Myocyte (in vitro differentiated cells): ENCODE measurements at regions not wholly inside any gene's neighbourhood (a gene's known extent, or its start where the extent isn't known, plus 50 kb on each side); places are given as distances from the start of the nearest gene placed in this dataset.

Experiments used
- DNase-seq: peaks from one replicate; pipeline ENCODE4 v3.0.0-alpha.2; 2012; ENCODE audit warnings: low read depth

DNA sequence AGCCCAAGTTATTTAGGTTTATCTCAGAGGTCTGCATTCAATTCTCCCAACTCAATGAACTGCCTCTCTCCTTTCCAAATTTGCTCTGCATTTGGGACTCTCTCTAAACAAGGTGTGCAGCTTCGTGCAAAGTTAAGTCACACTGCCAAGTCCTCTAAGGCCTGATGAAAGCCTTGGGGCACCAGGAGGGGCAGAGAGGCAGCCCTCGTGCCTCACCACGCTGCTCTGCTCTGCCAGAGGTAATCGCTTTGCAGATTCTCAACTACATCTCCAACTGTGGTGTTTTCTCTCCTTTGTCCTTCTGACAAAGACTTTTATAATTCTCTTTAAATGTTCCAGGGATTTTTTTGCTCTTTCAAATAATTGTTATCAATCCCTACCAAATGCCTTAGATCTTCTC lies 283.0 kb downstream of the MEIS1 start:
- no peak for DNase-seq

DNA sequence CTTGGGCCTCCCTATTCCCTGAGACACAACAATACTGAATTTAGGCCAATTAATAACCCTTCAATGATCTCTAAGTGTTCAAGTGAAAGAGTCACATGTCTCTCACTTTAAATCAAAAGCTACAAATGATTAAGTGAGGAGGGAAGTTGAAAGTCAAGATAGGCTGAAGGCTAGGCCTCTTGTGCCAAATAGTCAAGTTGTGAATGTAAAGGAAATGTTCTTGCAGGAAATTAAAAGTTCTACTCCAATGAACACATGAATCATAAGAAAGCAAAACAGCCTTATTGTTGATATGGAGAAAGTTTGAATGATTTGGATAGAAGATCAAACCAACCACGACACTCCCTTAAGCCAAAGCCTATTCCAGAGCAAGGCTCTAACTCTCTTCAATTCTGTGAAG lies 286.9 kb downstream of the MEIS1 start:
- no peak for DNase-seq

DNA sequence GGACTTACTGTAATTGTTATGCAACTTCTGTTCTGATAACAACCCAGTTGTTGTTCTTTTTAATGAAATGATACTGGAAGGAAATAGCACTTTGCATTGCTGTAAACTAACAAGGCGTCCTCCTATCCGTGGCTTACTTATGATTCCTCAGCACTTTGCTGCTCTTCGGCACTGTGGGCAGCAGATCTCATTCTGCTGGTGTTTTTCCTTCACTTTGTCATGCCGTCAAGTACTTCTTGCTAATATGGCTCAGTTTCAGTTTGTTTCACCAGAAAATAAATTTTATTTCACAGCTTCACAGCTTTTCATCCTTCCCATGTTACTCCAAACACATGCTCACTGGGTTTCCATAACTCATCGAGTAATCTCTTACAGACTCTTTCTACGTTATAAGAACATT lies 289.3 kb downstream of the MEIS1 start:
- no peak for DNase-seq

DNA sequence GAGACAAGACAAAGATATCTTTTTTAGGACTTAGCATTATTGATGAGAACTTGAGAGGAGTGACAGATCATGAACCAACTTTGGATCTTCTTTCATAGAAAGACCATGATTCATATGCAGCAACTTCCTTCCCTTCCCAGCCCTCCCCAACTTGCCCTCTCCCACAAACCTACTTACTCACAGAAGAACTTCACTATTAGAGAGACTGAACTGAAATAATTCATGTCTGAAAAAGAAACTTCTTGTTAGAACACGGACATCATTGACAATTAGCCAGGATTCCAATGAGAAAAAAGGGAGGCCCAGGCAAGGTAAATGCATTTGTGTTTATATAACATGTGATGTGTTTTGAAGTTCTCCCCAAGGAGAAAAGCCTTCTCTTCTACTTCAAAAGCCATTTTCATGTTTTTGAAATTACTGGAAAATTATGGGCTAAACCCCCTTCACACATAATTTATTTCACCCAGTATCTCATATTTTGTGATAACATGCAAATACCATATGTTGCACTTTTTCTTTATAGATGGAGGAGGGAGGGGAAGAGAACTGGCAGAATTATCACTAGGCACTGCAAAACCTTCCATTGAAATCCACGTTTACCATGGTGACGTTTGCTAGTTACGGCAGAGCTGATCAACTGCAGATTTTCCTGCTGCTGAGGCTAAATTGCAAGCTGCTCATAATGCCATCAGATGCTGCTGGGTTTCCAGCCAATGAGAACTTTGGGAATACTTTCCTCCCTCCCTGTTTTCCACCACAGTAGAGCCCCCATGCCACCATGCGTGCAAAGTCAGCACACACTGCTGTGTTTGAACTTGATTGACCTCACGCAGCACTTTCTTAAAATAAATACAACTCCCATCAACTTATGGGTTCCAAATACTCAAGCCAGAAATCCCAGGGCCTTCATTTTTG lies 294.7 kb downstream of the MEIS1 start:
- DNase-seq, result no peak

DNA sequence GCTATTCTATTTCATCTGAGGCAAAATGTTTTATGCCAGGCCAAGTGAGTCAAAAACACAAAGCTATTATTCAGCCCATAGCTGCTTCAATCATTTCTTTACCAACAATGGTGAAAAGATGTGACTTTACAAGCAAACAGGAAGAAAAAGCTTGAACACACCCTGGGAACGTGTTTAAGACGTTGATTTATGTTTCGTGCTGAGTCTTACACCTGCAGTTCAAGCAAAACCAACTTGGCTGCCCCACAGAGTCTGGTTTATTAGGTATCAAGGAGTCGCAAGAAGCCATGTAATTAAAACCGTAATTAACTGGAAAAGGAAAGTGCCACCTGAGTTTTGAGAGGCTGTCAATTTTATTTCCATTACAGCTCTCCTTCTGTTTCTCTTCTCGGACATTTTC lies 295.5 kb downstream of the MEIS1 start:
- no peak for DNase-seq

DNA sequence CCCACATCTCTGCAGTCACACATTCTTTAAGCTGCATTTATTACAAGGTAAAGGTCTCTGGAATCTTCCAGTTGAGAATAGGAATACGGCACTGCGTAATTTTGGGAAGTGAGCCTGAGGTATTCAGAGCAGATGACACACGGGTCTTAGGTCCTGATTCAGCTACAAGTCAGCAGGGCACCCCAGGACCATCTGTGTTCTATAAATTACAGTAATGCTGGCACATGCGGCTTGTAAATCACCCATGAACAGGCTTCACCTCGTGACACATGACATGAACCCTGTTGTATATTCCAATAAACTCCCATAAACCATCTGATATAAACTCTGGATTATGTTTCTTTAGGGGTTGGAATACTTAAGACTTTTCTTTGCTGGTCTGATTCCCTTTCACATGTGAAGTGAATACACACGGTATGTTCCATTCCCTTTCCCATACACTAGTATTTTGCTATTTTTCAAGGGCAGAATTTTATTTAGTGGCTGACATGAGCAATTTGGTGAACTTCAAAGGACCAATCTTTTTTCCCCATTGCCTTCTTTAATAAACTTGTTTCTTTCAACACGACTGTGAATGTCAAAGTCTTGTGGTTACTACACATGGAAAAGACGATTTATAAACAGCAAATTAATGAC lies 298.6 kb downstream of the MEIS1 start:
- DNase-seq, result peak; percentile 64

DNA sequence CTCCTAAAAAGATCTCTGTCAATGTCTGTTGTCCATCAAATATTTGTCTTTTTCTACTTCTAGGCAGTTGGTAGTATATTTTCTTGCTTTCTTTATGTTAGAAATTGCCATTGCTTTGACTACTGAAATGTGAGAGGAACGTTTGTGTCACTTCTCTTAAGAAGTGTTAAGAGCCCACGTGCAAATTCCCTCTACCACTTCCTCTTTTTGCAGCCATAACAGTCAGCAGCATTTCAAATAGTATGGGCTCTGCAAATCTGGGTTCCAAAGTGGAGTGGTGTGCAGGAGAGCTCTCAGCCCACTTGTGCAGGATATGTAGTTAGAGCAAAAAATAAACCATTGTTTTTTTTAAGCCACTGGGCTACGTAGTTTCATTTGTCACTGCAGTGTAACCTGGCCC lies 314.0 kb downstream of the MEIS1 start:
- no peak for DNase-seq

DNA sequence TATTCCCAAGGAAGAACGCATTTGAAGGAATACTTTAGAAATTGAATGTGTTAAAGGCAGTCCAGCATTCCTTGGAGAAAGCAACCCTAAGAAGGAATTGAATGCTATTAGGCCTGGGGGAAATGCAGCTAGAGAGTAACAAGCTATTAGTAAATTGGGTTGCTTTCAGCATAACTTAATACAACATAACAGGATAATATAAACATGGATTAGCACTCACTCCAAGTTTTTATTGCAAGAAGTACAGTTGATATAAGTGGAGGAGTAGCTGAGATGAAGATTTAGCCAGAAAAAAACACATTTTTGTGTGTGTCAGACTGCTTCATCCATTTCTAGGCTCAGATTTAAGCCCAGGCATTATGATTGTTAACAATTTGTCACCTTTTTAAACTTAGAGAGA lies 314.6 kb downstream of the MEIS1 start:
- DNase-seq, result no peak

DNA sequence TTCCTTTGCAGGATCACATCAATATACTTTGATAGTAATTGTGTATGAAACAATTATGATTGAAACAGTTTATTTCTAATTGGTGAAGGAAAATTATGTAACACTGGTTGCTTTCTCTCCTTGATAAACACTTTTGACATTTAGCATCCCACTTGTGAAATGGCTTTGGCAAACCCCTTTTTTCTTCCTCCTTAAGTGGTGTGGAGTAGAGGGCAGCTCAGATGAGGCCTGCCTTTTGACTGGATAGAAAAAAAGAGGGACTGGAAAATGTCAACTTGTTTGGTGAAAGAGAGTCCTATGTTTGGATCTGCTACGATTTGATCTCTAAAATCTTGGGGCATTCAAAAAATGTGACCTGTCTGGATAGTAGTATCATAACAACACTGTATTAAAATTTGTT lies 318.3 kb downstream of the MEIS1 start:
- no peak for DNase-seq

DNA sequence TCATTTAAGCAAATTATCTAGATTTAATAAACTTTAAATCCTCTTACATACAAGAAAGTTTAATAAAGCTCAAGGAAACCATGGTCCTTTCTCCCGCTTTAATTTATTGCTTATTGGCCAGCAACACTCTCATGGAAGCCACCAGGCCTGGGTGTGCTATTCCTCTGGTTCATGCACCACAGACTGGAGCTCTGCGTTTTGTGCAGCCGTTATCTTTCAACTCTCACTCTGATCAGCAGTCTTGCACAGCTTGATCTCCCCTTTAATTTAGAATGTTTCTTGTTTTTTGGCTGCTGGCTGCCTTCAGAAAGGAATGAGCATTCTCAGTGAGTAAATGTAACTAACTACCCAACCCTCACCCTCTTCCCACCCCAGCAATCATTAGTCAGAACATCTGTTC lies 318.7 kb downstream of the MEIS1 start:
- no peak for DNase-seq

DNA sequence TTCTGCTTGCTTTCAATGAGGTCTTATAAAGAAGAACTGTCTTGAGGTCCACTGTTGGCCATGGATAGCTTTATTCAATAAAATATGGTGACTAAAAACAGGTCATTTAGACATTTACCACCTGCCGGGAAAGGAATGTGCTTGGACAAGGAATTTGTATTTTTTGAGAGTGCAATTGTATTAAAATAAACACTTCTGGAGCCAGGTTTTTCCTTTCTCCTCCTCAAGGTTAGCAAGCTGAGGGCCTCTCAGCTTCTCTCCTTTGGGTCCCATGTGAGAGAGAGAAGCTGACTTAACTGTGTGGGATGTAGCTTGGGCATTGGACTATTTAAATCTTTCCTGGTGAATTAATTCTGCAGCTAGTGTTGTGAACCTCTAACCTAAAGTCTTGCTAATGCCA lies 321.0 kb downstream of the MEIS1 start:
- no peak for DNase-seq

DNA sequence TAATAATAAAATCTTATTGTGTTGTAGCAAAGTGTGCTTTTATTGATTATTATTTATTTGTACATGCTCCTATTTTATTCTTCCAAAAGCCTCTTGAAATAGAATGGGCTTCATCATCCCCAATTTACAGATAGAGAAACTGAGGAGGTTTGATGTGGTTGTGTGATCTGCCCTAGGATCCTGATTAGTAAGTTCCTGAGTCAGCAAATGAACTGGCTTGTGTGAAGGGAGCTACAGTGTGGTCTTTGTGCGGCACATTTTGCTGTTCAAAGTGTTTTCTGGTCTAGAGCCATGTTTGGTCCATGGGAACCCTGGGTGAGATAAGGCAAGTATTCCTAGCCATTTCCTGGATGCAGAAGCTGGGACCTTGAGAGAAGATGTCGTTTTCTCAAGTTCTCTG lies 326.9 kb downstream of the MEIS1 start:
- no peak for DNase-seq

DNA sequence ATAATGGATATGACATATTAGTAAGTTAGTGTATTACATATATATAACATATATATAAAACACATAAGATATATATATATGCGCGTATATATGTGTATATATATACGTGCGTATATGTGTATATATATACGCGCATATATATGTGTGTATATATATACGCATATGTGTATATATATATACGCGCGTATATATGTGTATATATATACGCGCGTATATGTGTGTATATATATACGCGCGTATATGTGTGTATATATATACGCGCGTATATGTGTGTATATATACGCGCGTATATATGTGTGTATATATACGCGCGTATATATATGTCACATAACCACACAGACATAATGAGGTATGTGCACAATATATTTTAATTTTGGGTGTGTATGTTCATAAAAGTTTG lies 327.8 kb downstream of the MEIS1 start:
- no peak for DNase-seq

DNA sequence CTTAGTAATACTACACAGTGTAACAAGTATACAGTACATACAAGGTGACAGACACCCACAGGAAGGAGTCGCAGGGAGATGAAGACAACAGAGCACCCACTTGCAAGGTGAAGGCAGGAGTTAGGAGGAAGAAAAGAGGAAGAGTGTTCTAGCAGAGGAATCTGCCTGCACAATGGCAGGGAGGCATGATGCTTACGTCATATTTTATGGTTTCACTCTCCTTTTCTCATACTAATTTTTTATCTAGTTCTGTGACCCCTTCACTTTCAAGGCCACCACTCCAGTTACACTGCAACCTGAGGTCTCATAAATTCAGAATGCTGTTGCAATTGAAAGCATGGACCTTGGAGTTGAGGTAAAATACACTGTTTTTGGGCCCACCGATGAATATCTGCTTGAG lies 331.7 kb downstream of the MEIS1 start:
- no peak for DNase-seq

DNA sequence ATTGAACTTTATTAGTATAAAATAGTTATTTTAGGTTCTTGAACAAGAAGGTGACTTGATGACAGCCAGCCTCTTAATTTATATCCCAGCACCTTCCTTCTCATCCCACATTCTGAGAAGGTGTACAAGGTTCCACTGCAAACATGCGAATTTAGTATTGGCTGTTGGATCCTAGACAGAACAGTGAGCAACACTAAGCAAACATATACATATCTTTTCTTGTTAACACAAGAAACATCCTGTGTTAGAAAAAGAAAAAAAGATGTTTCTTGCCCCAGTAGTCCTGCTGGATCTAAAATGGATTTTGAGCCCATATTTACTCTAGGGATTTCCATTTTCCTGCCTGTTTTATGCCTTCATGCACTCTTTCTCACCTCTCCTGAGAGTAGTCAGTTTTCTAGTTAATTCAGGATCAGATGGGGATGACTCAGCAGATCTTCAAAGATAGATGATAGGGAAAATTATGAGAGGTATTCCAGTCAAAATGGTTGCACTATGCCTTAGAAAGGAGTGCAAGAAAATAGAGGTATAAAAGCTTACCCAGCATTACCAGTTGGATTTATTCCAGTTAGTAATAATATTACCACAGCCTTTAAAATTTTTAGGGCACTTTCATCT lies 336.5 kb downstream of the MEIS1 start:
- DNase-seq, result no peak

DNA sequence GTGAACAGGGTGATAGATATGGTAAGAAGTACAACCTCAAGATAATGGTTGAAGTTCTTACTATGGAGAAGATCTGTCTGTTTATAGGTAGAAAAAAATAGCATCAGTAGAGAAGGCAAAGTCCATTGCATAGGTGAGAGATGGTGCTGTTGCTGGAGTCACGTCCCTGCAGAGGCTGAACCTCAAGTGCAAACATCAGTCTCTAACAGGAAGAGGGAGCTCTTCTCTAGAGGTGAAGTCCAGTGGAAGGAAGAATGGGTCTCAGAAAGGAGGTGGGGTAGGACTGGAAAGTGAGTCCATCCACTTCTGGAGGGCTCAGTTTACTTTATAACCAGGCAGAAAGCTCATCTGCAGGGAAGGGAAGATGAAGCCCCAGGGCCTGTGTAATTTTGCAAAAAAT lies 337.7 kb downstream of the MEIS1 start:
- DNase-seq, result no peak

DNA sequence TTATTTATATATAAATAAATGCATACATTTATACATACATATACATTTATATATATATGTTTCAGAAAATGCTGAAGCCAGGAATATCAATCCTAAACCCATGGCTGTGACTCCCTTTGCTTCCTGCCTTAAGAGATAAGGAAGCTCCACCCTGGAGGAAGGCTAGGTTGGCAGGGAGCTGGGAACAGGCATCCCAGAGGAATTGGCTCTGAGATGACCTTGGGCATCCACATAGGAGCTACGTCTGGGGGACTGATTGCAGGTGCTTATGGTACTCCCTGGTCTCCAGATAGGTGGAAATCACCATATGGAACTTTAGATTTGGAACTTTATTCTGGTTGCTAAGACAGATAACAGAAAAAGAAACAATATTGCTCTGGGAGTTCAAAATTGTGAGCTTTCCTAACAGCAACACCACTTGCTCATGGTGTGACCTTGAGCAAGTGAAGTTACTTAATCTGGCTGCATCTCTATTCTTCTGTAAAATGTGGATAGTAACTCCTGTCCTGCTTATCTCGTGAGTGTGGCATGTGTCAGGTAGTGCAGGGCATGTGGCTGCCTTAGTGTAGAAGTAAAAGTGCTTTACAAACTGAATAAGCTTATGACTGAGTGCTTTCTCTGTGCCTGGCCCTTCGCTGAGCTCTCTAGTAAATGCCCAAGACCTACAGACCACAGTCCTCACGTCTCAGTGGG lies 341.0 kb downstream of the MEIS1 start:
- DNase-seq, result peak; percentile 15

DNA sequence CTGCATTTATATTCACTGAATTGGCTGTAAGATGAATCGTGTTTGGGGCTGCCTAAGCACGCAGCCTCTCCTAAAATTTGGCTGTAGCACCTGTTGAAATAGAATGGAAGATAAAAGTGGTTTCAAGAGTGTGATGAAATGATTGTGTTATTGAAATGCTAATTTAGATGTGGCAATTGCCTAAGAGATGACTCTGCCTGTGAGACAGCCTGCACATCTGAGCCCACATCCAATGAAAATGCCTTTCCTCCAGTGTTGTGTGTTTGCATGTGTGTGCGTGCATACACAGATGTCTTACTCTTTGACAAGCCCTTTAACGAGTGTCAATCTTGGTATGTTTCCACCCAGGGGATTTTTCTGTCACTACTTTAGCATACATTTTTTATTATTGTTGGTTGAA lies 346.9 kb downstream of the MEIS1 start:
- no peak for DNase-seq

DNA sequence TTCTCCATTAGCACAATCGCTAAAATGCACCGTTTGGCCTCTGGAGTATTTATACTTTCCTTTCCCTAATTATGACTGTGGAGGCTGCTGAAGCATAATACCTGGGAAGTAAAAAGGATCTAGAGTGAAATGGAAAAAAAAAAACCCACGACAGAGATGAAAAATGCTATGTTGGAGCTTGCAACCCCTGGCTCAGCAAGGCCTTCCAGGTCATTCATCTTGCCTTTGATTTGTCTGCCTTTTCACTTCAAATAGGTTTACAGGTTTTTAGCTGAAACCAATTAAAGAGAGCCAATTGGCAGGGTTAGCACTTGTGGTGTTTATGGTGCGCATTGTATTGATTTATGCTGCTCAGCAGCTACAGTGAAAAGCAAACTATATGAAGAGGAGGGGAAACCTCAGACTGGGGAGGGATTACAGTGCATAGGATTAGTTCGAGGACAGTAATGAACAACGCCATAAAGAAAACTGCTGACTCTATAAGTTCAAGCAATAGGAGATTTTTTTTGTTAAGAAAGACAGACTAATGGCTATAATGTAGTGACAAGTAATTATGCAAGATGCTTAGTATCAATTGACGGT lies 347.9 kb downstream of the MEIS1 start:
- no peak for DNase-seq

DNA sequence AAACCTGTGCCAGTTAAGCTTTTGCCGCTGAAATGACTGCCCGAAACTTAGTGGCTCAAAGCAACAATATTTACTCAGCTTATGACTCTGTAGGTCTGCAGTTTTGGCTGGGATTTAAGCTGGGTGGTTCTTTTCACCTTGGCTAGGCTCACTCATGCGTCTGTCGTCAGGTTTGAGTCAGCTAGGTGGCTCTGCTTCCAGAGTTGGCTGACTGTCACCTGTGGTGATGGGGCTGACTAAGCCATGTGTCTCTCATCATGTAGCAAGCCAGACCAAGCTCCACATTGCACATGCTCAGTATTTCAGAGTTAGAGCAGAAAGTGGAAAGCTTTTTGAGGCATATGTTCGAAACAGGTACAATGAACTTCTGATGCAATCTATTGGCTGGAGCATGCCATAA lies 354.8 kb downstream of the MEIS1 start:
- no peak for DNase-seq

DNA sequence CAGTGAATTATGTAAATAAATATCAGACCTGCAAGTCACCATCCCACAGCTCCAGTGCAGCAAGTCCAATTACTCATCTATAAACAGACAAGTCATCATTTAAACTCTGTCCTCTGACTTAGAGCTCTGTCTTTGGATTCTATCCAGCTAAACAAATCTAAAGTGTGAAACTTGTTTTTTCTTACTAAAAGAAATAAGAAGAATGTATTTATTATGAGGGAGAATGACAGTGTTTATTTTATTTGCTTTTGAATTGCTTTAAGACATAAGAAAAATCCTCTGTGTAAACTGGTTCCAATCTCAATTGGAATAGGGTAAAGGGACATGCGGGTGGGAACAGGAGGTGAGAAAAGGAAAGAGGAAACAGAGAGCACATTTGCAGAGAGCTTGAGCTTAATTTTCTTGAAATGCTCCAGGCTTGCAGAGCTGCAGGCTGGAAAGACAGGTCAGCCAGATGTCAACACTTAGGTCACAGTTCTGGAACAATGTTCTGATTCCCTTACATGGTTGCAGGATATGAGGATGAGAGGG lies 355.8 kb downstream of the MEIS1 start:
- no peak for DNase-seq
